HG03342 (cell line): ENCODE measurements at regions not wholly inside any gene's neighbourhood (a gene's known extent, or its start where the extent isn't known, plus 50 kb on each side); places are given as distances from the start of the nearest gene placed in this dataset.
A peak's percentile ranks its signal among the peaks of the same experiment; 100 is the strongest.
"Not testable (repeated sequence)": the region's sequence is repeated elsewhere in the genome, so short reads cannot be mapped to it uniquely, and the experiment has no call there.

Experiments used
- ATAC-seq: cut with Tn5 transposase; IDR thresholded peaks from one replicate; pipeline ENCODE4 v1.9.1; 2021; ENCODE audit warnings: mild to moderate bottlenecking, moderate library complexity; ENCODE audit not compliant: unreplicated experiment

DNA sequence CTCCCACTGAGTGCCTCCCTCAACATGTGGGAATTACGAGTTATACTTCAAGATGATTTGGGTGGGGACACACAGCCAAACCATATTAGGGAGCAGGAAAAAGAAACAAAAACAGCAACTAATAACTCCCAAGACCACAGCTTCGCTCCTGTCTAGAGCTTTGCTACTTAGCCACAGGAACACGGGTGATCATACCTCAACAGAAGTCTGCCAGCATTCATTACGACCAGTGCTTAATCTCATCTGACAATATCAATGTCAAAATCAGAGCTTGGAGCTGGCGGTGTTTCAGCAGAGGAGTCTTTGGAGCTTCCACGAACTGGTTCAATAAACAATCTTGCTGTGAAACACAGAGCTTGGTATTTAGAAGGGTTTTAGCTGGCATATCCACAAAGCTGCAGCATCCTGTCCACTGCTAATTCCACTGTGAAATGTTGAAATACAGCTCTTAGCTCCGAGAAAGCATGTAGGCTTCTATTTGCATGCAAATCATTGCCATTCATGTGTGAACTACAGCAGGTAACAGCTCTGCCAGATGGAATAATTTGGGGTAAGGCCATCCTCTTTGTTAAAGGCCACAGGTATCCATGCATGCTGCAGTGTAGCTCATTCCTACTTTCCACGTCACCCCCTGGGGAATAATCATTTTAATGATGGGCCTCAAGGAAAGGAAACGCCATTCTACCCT lies 128.4 kb upstream of the GOT2 start:
- no peak for ATAC-seq

DNA sequence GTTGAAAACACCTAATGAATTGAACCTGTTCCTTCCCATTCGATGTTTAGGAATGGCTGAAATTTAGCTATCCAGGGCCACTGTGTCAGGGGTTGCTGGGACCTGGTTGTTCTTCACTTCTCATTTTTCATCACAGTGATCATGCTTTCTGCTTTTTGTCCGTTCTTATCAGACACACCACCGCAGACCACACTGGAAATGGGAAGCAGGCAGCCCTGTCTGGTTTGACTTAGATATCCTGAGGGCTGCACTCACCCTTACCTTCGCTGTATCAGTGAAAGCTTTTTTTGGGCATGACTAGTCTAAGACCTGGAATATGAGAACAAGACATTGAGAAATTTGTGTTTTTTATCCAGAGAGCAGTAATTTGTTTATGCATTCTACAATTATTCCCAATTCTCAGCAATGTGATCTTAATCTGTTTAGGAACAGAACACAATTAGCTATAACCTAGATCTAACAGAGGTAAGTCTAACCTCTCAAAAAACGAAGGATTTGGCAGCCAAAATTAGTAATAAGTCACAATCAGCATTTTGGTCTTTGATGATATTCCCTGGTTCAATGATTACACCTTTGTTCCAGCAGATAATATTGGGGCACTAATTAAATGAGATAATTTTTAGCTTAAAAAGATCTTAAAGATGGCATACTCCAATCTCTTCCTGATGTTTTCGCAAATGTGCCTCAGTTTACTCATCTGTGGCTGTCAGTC lies 126.0 kb upstream of the GOT2 start:
- ATAC-seq: no peak

- ATAC-seq: not testable (repeated sequence)
Observed at GRCh38 chr16:58858577-58858976, 124.5 kb upstream of the GOT2 start.

GRCh38 chr16:58855291-58855863 lies 121.3 kb upstream of the GOT2 start:
- ATAC-seq: no peak

DNA sequence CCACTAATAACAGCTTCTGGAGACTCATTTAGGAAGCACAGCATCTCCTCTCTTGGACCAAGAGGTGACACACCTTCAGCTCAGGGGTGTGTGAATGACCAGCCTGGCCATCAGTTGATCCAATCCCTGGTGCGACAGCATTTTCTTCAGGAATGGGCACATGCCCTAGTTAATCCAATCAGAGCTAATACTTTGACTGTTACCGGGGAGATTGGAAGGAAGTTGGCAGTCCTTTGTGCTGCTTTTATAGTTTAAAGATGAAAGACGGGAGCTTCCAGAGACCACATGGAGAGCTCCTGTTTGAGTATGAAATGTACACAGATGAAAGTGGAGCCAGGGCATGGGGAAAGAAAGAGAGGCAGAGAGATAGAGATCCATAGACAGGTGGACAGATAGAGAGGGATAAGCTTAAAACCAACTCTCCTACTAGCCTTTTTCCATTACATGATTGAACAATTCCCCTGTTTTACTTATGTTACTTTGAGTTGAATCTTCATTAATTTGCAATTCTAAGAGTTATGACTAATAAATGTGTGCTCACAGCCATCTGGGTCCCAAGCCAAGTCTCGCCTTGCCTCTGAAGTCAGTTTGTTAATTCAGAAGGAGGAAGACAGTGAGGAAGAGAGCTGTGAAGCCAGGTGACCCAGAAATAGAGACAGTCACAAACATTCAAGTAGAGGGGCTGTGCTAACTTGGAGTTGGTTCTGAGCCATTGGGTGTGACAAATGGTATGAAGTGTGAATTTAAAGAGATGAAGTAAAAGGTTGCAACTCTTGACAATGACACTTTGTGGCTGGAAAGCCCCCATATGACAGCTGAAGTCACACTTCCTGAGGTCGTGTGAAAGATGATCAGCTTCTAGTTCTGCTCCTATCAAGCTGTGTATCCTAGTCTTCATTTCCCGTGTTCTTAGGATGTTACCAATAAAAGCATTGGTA lies 120.0 kb upstream of the GOT2 start:
- ATAC-seq: peak; percentile 80

- ATAC-seq: no peak
Observed at GRCh38 chr16:58850678-58851020, 116.5 kb upstream of the GOT2 start.

GRCh38 chr16:58850019-58850677 lies 116.0 kb upstream of the GOT2 start:
- no peak for ATAC-seq

DNA sequence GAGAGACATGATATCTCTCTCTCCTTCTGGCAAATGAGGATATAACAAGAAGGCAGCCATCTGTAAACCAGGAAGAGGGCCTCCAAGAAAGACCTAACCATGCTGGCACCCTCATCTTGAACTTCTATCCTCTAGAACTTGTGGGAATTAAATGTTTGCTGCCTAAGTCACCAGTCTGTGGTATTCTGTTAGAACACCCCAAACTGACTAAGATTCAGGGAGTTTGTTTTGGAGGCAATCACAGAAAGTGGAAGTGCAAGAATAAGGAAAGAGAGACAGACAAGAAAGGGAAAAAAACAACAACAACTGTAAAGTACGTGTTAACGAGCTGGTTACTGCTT lies 114.5 kb upstream of the GOT2 start:
- no peak for ATAC-seq

GRCh38 chr16:58847902-58848661 lies 114.0 kb upstream of the GOT2 start:
- no peak for ATAC-seq

GRCh38 chr16:58846226-58846625 lies 112.1 kb upstream of the GOT2 start:
- not testable (repeated sequence) for ATAC-seq

DNA sequence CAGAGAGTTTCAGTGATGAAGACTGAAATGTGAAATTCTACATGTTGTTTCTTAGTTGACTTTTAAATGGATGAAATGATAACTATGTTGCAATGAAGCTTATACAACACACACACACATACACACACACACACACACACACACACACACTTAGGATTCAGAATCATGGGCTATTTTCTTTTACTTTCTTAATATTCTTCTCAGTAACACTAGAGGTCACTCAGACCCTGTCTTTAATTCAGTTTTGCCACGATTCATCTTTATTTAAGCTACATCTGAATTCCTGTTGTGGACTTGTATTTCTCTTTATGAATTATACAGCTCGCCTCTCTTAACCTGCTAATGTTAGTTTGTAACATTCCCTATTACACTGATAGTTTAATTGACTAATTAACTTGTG lies 109.6 kb upstream of the GOT2 start:
- ATAC-seq: no peak

DNA sequence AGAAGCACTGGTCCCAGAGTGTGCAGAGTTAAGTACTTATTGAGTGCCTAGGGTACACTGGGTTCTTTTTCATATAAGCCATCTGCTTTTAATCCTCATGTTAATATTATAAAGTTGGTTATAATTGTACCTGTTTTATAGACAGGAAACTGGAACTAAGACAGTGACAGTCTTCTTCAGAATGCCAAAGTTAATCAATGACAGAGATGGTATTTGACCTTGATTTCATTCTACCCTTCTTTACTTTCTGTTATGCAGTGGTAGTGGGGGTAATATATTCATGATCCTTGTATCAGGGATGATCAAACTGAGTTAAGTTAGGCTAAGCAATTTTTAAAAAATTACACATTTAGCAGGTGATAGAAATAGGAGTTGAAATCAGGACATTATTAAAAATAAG lies 108.6 kb upstream of the GOT2 start:
- peak; percentile 42 for ATAC-seq

DNA sequence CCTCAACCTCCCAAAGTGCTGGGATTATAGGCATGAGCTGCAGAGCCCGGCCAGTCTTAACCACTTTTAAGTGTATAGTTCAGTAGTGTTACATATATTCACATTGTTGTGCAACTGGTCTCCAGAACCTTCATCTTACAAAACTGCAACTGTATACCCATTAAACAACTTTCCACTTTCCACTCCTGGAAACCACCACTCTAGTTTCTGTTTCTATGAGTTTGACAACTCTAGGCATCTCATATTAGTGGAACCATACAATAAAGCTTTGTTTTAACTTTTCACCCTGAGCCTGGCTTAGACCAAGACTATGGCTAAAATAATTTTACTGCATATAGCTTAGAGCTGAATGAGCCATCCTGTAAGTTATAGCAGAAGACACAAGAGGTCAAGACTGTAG lies 108.0 kb upstream of the GOT2 start:
- ATAC-seq: peak; percentile 55

- no peak for ATAC-seq
Observed at GRCh38 chr16:58837950-58838349, 103.8 kb upstream of the GOT2 start.

GRCh38 chr16:58836427-58836826 lies 102.3 kb upstream of the GOT2 start:
- no peak for ATAC-seq

GRCh38 chr16:58832386-58832895 lies 98.3 kb upstream of the GOT2 start:
- no peak for ATAC-seq

- no peak for ATAC-seq
Observed at GRCh38 chr16:58831386-58831785, 97.3 kb upstream of the GOT2 start.

GRCh38 chr16:58828901-58829545 lies 94.9 kb upstream of the GOT2 start:
- no peak for ATAC-seq

DNA sequence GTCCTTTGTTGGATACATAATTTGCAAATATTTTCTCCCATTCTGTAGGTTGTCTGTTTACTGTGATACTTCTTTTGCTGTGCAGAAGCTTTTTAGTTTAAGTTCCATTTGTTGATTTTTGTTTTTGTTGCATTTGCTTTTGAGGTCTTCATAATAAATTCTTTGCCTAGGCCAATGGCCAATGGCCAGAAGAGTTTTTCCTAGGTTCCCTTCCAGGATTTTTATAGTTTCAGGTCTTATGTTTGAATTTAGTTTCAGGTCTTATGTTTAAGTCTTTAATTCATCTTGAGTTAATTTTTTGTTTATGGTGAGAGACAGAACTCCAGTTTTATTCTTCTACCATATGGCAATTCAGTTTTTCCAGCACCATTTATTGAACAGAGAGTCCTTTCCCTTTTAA lies 90.1 kb upstream of the GOT2 start:
- no peak for ATAC-seq
